Astrocyte of the hippocampus (primary cell): ENCODE measurements at regions not wholly inside any gene's neighbourhood (a gene's known extent, or its start where the extent isn't known, plus 50 kb on each side); places are given as distances from the start of the nearest gene placed in this dataset.
"Not testable (repeated sequence)": the region's sequence is repeated elsewhere in the genome, so short reads cannot be mapped to it uniquely, and the experiment has no call there.

ENCODE experiments used
- DNase-seq: peaks from one replicate; pipeline ENCODE4 v3.0.0; 2011; ENCODE audit warnings: low read depth, low spot score

DNA sequence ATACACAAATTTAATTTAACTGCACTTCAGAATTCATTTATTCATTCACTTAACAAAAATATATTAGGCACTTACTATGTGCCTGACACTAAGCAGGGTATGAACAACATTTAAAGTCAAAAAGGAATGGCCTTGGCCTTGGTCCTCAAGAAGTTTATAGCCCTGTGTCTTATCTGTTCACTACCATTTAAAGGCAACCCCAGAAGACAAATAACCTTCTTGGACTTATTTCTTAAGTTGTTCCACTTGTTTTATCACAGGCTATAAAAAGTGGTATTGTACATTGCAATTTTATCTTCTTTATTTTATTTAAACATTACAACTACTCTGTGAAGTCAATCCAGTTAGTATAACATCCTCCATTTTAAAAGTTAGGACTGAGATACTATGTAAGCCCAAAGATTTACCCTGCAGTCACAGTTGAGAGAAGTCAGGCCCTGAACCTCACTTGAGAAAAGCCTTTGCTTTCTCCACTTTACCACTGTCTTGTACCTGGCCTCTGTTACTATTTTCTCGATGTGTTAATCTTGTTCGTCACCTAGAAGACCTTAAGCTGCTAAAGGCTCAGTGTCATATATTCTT is 305.6 kb upstream of the DIPK2B start:
- DNase-seq: no peak

DNA sequence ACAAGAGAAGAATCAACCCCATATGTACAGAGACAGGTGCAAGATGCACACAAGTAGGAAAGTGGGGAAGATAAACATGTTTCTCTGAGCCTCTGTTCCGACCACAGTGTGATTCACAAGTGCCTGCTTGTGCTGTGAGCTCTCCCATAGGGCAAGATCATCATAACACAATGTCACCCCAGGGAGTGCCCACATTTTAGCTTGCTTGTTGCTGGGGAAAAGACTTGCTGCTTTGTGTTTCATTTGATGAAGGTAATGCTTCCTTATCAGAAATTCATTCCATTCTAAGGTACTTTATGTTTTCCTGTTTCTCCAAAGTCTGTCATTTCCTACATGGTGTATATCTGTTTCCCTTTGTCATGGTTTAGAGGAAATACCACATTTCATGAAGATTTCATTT is 304.5 kb upstream of the DIPK2B start:
- DNase-seq: peak; percentile 42

DNA sequence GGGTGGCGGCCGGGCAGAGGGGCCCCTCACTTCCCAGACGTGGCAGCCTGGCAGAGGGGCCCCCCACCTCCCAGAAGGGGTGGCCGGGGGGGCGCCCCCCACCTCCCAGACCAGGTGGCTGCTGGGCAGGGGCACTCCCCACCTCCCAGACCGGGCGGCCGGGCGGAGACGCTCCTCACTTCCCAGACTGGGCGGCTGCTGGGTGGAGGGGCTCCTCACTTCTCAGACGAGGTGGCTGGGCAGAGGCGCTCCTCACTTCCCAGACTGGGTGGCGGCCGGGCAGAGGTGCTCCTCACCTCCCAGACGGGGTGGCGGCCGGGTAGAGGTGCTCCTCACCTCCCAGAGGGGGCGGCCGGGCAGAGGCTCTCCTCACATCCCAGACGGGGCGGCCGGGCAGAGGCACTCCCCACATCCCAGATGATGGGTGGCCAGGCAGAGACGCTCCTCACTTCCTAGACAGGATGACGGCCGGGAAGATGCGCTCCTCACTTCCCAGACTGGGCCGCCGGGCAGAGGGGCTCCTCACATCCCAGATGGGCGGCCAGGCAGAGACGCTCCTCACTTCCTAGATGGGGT is 303.2 kb upstream of the DIPK2B start:
- not testable (repeated sequence) for DNase-seq

DNA sequence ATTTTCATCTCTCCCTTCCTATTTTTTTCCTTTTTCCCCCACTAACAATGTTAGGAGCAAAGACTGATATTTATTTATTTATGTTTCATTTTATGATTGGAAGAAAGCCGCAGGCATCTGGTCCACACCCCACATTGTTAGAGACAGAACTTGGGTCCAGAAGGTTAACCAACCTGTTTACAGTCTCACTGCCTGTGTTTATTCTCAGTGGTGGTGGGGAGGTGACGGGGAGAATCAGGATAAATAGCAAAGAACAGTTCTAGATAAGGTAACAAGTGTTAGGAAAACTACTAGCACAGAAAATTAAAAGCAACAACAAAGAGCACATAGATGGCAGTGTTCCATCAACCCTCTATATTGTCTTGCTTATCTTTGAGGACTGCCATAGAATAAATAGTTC is 301.7 kb upstream of the DIPK2B start:
- DNase-seq: no peak

DNA sequence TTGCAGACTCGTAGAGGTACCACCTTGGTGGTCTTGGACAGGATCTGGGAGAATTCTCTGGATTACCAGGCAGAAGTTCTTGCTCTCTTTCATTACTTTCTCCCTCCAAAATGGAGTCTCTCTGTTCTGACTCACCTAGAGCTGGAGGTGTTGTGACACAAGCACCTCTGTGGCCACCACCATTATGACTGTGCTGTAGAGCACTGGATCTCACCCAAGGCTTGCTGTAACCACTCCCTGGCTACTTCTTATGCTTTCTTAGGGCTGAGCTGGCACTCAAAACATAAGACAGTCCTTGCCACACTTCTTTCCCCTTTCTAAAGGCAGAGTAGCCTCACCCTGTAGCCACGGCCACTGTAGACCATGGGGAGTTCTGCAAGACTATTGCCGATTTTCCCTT is 296.6 kb upstream of the DIPK2B start:
- DNase-seq: no peak

DNA sequence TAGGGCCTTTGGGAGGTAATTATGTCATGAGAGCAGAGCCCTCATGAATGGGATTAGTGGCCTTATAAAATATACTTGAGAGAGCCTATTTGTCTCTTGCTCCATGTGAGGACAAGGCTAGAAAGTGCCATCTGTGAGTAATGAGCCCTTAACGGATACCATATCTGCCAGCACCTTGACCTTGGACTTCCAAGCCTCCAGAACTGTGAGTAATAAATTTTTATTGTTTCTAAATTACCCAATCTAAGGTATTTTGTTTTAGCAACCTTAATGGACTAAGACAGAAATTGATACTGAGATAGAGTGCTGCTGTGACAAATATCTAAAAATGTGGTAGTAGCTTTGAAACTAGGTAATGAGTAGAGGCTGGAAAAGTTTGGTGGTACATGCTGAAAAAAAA is 285.0 kb upstream of the DIPK2B start:
- no peak for DNase-seq

DNA sequence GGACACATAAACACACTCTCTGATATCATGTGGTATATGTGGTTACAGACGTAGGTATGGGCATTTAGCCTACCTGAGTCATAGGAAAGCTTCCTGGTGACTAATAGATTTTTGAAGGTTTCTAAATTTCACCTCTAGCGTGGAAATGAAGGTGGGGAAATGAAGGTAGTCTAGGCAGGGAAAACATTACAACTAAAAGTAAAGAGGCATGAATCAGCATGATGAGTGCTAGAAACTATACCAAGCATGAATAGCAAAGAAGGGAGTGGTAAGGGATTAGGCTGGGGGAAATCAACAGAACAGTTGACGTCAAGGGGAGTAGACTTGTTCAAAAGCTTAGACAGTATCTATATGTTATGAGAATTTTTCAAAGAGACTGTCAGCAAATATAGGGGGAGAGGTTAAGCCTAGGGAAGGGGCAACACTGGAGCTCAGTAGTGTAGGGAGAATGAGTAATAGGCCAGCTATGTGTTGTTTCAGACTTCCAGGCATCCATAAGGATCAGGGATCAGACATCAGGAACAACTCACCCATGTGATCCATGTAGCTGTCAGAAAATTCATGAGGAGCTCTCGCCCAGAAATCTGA is 279.3 kb upstream of the DIPK2B start:
- peak; percentile 82 for DNase-seq

DNA sequence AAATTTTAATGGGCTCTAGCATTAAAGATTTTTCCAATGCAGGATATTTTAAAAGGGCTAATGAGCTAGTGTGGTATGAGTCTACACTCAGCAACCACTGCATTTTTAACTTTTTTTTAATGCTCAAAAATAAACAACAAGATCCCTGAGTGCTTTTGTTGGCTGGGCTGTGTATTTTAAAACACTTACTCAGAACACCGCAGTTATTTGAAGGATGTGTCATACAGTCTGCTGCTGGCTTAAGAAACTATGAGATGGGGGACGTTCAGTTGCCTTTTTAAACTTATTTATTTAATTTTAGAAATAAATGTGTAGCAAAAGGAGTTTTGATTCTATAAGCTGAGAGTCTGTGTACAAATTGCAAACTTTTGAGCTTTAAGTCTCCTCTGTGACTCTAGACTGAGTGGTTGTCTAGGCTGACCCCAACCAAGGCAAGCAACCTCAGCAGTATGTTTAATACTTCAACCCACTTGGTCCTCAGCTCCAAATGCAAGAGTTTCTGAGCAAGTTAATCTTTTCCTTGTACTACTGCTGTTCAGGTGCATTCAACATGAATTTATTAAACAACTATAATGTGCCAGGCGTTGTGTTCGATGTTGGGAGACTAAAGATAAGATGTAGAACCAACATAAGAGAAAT is 278.6 kb upstream of the DIPK2B start:
- peak; percentile 84 for DNase-seq

DNA sequence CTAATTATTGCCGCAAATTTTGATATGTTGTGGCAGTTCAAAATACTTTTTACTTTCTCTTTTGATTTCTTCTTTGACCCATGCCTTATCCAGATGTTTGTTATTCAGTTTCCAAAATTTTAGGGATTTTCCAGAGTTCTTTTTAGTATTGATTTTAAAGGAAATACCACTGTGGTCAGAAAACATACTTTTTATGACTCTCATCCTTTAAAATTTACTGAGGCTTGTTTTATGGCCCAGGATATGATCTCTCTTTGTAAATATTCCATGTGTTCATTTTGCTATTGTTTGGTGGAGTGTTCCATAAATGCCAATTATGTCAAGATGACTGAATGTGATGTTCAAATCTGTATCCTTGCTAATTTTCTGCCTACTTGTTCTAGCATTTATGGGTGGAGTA is 272.3 kb upstream of the DIPK2B start:
- DNase-seq: no peak

DNA sequence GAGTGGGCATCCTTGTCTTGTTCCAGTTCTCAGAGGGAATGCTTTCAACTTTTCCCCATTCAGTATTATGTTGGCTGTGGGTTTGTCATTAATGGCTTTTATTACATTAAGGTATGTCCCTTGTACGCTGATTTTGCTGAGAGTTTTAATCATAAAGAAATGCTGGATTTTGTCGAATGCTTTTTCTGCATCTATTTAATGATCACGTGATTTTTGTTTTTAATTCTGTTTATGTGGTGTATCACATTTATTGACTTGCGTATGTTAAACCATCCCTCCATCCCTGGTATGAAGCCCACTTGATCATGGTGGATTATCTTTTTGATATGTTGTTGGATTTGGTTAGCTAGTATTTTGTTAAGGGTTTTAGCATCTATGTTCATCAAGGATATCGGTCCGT is 266.9 kb upstream of the DIPK2B start:
- DNase-seq: not testable (repeated sequence)

DNA sequence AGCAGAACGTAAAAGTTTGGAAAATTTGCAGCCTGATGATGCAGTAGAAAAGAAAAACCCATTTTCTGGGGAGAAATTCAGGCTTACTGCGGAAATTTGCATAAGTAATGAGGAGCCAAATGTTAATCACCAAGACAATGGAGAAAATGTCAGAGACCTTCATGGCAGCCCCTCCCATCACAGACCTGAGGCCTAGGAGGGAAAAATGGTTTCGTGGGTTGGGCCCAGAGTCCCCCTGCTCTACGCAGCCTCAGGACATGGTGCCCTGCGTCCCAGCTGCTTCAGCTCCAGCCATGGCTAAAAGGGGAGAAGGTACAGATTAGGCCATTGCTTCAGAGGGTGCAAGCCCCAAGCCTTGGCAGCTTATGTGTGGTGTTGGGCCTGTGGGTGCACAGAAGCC is 255.1 kb upstream of the DIPK2B start:
- not testable (repeated sequence) for DNase-seq

DNA sequence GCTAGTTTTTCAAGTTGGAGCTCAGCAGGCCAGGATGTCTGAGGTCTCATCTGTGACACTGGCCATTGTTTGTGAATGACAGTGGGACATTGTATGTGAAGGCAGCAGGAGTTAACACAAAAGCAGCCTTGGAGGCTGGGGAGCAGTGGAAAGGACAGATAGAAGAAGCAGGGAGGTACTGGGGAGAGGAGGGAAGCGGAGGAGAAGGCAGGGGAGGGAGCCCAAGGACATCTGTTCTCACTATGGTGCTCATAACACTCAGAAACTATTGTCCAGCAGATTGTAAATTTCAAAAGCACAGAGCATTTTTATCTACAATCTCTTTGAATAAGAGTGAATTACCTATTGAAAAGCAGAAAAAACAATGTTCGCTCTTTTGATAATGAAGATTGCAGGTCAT is 253.6 kb upstream of the DIPK2B start:
- no peak for DNase-seq

DNA sequence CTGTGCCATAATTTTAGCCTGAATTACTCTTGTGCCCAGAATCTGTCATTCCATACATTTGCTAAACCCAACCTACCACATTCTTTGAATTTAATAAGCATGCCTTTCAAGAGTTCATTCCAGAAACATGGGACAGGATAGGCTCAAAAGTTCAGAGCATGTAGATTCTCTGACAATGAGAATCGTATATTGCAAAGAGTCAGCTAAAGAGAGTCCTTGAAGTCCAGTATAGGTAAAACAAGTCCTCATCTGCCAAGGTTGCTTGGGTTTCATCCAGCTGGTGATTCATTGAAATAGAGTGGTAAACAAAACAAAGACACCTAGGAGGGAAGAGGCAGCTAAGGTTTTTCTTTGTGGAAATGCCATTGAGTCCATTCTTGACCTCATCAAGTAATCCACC is 249.3 kb upstream of the DIPK2B start:
- DNase-seq: peak; percentile 44

DNA sequence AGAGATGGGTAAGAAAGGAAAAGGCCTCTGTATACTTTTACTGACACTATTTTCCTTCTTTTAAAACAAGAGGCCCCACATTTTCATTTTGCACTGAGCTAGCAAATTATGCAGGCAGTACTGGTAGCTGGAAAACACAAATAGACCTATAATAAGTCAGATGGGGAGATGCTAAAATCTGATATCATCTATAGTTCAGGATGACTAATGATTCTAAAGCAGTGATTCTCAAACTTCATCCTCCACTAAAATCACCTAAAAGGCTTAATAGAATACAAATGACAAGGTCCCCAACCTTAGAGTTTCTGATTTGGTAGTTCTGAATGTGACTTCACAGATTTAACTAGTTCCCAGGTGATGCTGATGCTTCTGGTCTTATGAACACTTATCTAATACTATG is 247.3 kb upstream of the DIPK2B start:
- no peak for DNase-seq

DNA sequence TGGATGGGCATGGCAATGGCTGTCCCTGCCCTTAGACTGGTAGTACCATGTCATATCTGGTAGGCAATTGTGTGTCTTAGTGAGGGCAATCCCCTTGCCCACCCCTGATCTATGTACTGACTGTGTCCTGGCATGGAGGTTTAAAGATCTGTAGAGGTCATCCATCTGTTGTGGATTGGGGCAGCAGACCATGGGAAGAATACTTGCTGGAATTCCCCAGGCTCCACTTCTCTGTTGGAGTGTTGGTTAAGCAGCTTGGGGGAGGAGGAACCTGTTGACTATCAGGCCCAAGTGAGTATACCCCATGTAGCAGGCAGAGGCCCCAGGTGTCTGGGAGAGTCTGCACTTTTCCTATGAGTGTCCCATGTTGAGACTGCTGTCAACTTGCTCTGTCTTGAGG is 246.7 kb upstream of the DIPK2B start:
- DNase-seq: no peak

DNA sequence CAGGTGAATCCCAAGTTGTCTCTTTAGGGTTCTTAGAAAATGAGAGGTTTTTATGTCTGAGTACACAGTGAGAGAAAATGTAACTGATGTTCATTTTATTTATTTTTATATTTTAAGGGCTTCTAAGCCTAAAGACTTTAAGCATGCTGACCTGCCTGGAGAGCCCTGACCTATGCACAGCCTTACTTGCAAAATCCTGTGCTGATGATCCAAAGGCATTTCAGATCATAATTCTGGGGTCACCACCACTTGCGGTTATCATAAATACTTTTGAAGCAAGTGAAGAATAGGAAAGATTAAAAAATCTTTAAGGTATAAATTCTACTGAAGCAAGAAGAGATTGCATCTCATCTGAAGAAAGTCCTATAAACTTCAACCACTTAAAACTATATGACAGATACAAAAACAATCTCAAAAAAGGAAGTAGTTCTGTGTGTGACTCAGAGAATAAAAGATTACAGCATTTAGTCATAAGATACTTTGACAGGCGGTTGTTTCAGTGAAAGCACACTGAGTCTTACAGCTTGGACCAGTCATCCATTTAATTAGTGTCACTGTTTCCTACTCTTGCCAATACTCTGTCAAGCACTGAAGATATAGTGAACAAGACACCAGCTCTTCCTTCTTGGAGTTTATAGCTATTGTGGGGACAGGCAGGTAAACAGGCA is 245.2 kb upstream of the DIPK2B start:
- peak; percentile 53 for DNase-seq

DNA sequence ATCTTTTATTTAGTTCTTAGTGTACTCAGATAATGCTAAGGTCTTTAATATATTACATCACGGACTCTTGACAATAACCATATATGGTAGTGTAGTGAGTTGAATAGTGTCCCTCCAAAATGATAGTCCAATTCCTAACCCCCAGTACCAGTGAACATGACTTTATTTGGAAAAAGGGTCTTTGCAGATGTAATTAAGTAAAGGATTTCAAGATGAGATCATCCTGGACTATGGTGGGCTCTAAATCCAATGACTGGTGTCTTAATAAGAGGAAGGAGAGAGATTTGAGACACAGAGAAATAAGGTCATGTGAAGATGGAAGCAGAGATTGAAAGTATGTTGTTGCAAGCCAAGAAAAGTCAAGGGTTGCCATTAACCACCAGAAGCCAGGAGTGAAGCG is 236.5 kb upstream of the DIPK2B start:
- no peak for DNase-seq

DNA sequence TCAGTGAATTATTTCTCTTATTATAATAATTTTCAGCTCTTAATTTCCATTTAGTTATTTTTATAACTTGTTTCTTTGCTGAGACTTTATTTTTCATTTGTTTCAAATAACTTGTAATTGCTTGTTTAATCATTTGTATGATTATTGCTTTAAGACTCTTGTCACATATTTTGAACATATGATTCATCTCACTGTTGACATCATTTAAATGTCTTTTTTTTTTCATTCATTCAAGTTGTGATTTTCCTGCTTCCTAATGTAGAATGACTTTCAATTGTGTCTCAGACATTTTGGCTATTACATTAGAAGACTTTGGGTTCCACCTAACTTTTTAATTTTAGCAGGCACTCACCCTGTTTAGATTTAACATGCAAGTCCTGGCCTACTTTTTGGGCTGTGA is 234.8 kb upstream of the DIPK2B start:
- no peak for DNase-seq

DNA sequence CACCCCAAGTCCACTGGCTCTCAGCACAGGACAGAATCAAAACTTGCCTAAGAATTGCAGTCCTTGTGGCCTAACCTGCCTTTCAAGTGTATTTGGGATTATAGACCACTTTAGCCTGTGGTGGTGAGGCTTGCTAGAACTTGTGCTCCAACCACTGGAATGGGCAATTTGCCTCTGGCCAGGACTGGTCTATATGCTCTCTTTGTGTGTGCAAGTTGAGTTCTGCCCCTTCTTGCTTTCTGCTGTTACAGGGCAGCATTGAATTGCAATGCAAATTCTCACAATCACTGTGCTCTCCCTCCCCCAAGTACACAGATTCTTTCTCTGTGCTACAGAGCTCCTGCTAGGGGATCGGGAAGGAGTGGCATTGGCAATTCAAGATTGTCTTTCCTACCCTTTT is 233.6 kb upstream of the DIPK2B start:
- no peak for DNase-seq

DNA sequence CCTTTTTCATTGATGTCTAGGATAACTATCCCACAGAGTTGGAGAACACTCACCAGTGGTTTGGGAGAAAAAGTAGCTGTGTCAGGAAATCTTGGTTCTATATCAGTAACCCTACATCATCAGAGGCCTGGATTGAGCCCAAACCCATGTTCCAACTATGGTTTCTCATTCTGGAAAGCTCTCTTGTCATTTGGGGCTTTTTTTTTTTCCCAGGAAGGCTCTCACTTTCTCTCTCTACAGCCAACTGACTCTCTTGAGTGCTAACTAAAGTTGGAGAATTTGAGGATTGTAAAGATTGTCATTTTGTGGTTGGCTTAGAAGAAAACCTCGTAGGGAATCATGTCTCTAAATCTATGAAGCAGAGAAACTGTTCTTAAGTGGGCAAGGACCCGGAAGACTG is 228.2 kb upstream of the DIPK2B start:
- peak; percentile 67 for DNase-seq

DNA sequence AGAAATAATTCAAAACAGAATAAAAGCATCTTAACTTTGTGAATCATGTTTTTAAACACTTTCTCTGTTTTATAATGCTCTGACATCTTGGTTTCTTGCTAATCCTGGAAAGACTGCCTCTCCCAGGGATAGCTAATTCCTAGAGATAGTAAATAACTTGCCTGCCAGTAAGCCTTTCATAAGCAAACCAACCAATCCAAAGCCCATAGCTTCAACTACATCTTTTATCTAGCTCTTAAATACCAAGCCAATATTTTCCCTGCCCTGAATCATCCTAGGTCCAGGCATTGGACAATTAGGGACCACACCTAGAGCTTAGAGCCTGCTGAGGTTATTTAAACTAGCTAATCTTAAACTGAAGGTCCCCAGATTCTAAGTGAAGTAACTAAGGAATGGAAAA is 223.7 kb upstream of the DIPK2B start:
- no peak for DNase-seq

DNA sequence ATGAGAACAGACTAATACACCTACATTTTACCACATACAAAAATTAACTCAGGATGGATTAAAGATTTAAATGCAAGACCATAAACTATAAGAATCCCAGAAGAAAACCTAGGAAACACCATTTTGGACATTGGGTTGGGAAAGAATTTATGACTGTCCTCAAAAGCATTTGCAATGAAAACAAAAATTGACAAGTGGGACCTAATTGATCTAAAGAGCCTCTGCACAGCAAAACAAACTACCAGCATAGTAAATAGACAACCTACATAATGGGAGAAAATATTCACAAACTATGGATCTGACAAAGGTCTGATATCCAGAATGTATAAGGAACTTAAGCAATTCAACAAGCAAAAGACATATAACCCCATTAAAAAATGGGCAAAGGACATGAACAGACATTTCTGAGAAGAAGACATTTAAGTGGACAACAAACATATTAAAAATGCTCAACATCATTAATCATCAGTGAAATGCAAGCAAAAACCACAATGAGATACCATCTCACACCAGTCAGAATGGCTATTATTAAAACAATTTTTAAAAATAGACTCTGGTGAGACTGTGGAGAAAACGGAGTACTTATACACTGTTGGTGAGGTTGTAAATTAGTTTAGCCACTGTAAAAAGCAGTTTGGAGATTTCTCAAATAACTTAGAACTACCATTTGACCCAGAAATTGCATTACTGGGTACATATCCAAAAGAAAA is 221.7 kb upstream of the DIPK2B start:
- no peak for DNase-seq
